D721Med (cell line): ENCODE measurements at regions not wholly inside any gene's neighbourhood (a gene's known extent, or its start where the extent isn't known, plus 50 kb on each side); places are given as distances from the start of the nearest gene placed in this dataset.

Experiments used
- DNase-seq: peaks from one replicate; pipeline ENCODE4 v3.0.0; 2011; ENCODE audit warnings: low spot score; ENCODE audit not compliant: insufficient read length
- FAIRE-seq: peaks from 2 replicates; lab custom pipeline; 2011; peaks lifted over from hg19 to GRCh38; lab: Jason Lieb, UNC
- CTCF ChIP-seq: IDR thresholded peaks from 2 replicates; pipeline ENCODE4 v1.5.1; 2012; ENCODE audit warnings: mild to moderate bottlenecking, control low read depth; ENCODE audit not compliant: insufficient read depth; ENCODE audit errors: missing control alignments

GRCh38 chr4:107194005-107194404 is 157.9 kb upstream of the DKK2 start:
- FAIRE-seq: no peak
- no peak for TF ChIP-seq CTCF
- DNase-seq: no peak

GRCh38 chr4:107192601-107193000 is 156.5 kb upstream of the DKK2 start:
- DNase-seq (no peak), FAIRE-seq (no peak)
- TF ChIP-seq CTCF: no peak

GRCh38 chr4:107187091-107187490 is 151.0 kb upstream of the DKK2 start:
- FAIRE-seq: no peak
- no peak for TF ChIP-seq CTCF
- no peak for DNase-seq

- peak; percentile 79 for TF ChIP-seq CTCF
- DNase-seq: no peak
- peak; percentile 51 for FAIRE-seq
These were observed 147.2 kb upstream of the DKK2 start for GRCh38 chr4:107183155-107183774.

GRCh38 chr4:107182347-107182746 is 146.2 kb upstream of the DKK2 start:
- FAIRE-seq (no peak), DNase-seq (no peak)
- no peak for TF ChIP-seq CTCF

- FAIRE-seq (no peak), DNase-seq (no peak)
- TF ChIP-seq CTCF: no peak
These were observed 130.8 kb upstream of the DKK2 start for GRCh38 chr4:107166873-107167450.

- TF ChIP-seq CTCF: no peak
- DNase-seq (no peak), FAIRE-seq (no peak)
These were observed 130.1 kb upstream of the DKK2 start for GRCh38 chr4:107166181-107166580.
